ENCODE measurements at regions not wholly inside any gene's neighbourhood (a gene's known extent, or its start where the extent isn't known, plus 50 kb on each side); places are given as distances from the start of the nearest gene placed in this dataset.

DNA sequence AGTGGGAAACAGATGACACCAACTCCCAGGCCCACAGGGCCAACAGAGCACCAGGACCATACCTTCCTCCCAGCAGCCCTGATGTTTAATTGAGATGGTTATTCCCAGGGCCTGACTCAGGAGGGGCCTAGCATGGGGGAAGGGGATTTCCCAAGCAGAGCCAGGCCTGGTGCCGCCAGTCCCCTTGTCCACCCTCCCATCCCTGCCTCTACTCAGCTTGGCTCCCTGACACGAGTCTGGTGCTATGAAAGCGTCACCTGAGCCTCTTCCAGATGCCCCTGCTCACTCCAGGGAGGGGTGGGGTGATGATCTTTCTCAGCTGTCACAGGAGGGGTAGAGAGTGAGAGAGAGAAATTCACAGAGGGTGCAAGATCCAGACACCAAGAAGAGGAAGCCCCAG is 72.7 kb downstream of the EFNB1 start:
- TF ChIP-seq POLR2AphosphoS5 (IDR thresholded peaks at IDR 0.05; ENCODE audit: low read depth, low read length) (no peak), FOXM1 (IDR thresholded peaks at IDR 0.05; ENCODE audit: low read depth) (no peak), JUND (IDR thresholded peaks at IDR 0.05) (no peak), FOXJ3 (CRISPR knock-in tag; IDR thresholded peaks at IDR 0.05) (no peak), RXRA (IDR thresholded peaks at IDR 0.05; ENCODE audit: borderline replicate concordance, low read depth) (no peak), GABPA (IDR thresholded peaks at IDR 0.05; ENCODE audit: low read depth) (no peak), EZH2phosphoT487 (IDR thresholded peaks at IDR 0.05; ENCODE audit: borderline replicate concordance, low read depth) (no peak), ELF1 (IDR thresholded peaks at IDR 0.05) (no peak), RFX5 (IDR thresholded peaks at IDR 0.05; ENCODE audit: low read length) (no peak), USF1 (IDR thresholded peaks at IDR 0.05; ENCODE audit: borderline replicate concordance, low read depth) (no peak), NRF1 (IDR thresholded peaks at IDR 0.05; ENCODE audit: low read depth, low read length) (no peak)
- TF ChIP-seq, protein P1, sequence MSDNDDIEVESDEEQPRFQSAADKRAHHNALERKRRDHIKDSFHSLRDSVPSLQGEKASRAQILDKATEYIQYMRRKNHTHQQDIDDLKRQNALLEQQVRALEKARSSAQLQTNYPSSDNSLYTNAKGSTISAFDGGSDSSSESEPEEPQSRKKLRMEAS (IDR thresholded peaks at IDR 0.05; ENCODE audit: low read depth), result no peak
- TF ChIP-seq, protein P2, sequence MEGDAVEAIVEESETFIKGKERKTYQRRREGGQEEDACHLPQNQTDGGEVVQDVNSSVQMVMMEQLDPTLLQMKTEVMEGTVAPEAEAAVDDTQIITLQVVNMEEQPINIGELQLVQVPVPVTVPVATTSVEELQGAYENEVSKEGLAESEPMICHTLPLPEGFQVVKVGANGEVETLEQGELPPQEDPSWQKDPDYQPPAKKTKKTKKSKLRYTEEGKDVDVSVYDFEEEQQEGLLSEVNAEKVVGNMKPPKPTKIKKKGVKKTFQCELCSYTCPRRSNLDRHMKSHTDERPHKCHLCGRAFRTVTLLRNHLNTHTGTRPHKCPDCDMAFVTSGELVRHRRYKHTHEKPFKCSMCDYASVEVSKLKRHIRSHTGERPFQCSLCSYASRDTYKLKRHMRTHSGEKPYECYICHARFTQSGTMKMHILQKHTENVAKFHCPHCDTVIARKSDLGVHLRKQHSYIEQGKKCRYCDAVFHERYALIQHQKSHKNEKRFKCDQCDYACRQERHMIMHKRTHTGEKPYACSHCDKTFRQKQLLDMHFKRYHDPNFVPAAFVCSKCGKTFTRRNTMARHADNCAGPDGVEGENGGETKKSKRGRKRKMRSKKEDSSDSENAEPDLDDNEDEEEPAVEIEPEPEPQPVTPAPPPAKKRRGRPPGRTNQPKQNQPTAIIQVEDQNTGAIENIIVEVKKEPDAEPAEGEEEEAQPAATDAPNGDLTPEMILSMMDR (IDR thresholded peaks at IDR 0.05), result no peak
- TF ChIP-seq, protein P3, sequence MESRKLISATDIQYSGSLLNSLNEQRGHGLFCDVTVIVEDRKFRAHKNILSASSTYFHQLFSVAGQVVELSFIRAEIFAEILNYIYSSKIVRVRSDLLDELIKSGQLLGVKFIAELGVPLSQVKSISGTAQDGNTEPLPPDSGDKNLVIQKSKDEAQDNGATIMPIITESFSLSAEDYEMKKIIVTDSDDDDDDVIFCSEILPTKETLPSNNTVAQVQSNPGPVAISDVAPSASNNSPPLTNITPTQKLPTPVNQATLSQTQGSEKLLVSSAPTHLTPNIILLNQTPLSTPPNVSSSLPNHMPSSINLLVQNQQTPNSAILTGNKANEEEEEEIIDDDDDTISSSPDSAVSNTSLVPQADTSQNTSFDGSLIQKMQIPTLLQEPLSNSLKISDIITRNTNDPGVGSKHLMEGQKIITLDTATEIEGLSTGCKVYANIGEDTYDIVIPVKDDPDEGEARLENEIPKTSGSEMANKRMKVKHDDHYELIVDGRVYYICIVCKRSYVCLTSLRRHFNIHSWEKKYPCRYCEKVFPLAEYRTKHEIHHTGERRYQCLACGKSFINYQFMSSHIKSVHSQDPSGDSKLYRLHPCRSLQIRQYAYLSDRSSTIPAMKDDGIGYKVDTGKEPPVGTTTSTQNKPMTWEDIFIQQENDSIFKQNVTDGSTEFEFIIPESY (IDR thresholded peaks at IDR 0.05; ENCODE audit: borderline replicate concordance, low read depth), result no peak

Measured in SK-N-SH (cell line).